ENCODE measurements at regions not wholly inside any gene's neighbourhood (a gene's known extent, or its start where the extent isn't known, plus 50 kb on each side); places are given as distances from the start of the nearest gene placed in this dataset.

GRCh38 chr2:117085256-117085655 lies 729.2 kb upstream of the DDX18 start:
- no peak for TF ChIP-seq POLR2A (IDR thresholded peaks at IDR 0.05)
- TF ChIP-seq, protein P1, sequence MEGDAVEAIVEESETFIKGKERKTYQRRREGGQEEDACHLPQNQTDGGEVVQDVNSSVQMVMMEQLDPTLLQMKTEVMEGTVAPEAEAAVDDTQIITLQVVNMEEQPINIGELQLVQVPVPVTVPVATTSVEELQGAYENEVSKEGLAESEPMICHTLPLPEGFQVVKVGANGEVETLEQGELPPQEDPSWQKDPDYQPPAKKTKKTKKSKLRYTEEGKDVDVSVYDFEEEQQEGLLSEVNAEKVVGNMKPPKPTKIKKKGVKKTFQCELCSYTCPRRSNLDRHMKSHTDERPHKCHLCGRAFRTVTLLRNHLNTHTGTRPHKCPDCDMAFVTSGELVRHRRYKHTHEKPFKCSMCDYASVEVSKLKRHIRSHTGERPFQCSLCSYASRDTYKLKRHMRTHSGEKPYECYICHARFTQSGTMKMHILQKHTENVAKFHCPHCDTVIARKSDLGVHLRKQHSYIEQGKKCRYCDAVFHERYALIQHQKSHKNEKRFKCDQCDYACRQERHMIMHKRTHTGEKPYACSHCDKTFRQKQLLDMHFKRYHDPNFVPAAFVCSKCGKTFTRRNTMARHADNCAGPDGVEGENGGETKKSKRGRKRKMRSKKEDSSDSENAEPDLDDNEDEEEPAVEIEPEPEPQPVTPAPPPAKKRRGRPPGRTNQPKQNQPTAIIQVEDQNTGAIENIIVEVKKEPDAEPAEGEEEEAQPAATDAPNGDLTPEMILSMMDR (IDR thresholded peaks at IDR 0.05) = no peak

Measured in Peyer's patch (tissue), 4 donors.